SK-N-SH (cell line): ENCODE measurements at regions not wholly inside any gene's neighbourhood (a gene's known extent, or its start where the extent isn't known, plus 50 kb on each side); places are given as distances from the start of the nearest gene placed in this dataset.

ENCODE experiments used
- CTCF ChIA-PET: fragments of 300-600, 350-600 bp; formaldehyde crosslinking; extraction: SDS; loops from one replicate; lab custom pipeline; 2021; lab: Yijun Ruan, JAX
- POLR2A ChIA-PET: fragments of 350-600 bp; sonication (Branson Sonifier 250); formaldehyde crosslinking; extraction: SDS; loops from one replicate; lab custom pipeline; 2020; ENCODE audit warnings: antibody characterized with exemption, inconsistent platforms; lab: Yijun Ruan, JAX
- DNase-seq: peaks from one replicate; pipeline ENCODE4 v3.0.0; 2012
- H2AFZ ChIP-seq: fragments of 200-600 bp; sonication (generic); 2 replicates; pipeline ENCODE4 v1.8.1; 2016; ENCODE audit warnings: antibody characterized with exemption, mild to moderate bottlenecking, low read depth
- H3F3A ChIP-seq: fragments of 200-600 bp; sonication (generic); replicated peaks from 2 replicates; pipeline ENCODE3; 2016; ENCODE audit warnings: antibody characterized with exemption, mild to moderate bottlenecking; ENCODE audit not compliant: insufficient read depth
- H3K27ac ChIP-seq, 2 experiments: fragments of 200-500 bp in 1 of 2; fragments of 200-600 bp in 1 of 2; sonication (Bioruptor generic) in 1 of 2; sonication (generic), shearing (Covaris generic) in 1 of 2; 2 replicates each; pipeline versions ENCODE4 v1.5.1 to v1.6.1; 2014 to 2016; ENCODE audit warnings: low read depth in 2 of 2, inconsistent platforms in 1 of 2, low read length in 1 of 2, mild to moderate bottlenecking in 1 of 2, mixed read lengths in 1 of 2
- H3K27me3 ChIP-seq: fragments of 200-600 bp; sonication (generic), shearing (Covaris generic); 2 replicates; pipeline ENCODE4 v1.6.1; 2016; ENCODE audit warnings: mixed run types; ENCODE audit not compliant: insufficient read depth
- H3K36me3 ChIP-seq, 2 experiments: fragments of 200-500 bp in 1 of 2; fragments of 200-600 bp in 1 of 2; sonication (Bioruptor generic) in 1 of 2; sonication (generic) in 1 of 2; replicated peaks in 1 of 2; 2 replicates each; pipeline versions ENCODE3 to v1.5.1; 2014 to 2016; ENCODE audit warnings: low read length in 1 of 2, mild to moderate bottlenecking in 1 of 2; ENCODE audit not compliant: insufficient read depth in 2 of 2, control insufficient read depth in 1 of 2
- H3K4me1 ChIP-seq, 2 experiments: fragments of 200-500 bp in 1 of 2; fragments of 200-600 bp in 1 of 2; sonication (Bioruptor generic) in 1 of 2; sonication (generic), shearing (Covaris generic) in 1 of 2; 2 replicates each; pipeline versions ENCODE4 v1.5.1 to v1.6.1; 2014 to 2016; ENCODE audit warnings: low read depth in 1 of 2, low read length in 1 of 2, mixed run types in 1 of 2; ENCODE audit not compliant: insufficient read depth in 2 of 2, control insufficient read depth in 1 of 2
- H3K4me2 ChIP-seq: fragments of 200-600 bp; sonication (generic), shearing (Covaris generic); 2 replicates; pipeline ENCODE4 v1.6.1; 2017; ENCODE audit warnings: mixed run types
- H3K4me3 ChIP-seq, 2 experiments: fragments of 200-500 bp in 1 of 2; fragments of 200-600 bp in 1 of 2; sonication (Bioruptor generic) in 1 of 2; sonication (generic), shearing (Covaris generic) in 1 of 2; 2 replicates each; pipeline versions ENCODE4 v1.5.1 to v1.8.1; 2014 to 2016; ENCODE audit warnings: low read depth in 2 of 2, inconsistent platforms in 1 of 2, low read length in 1 of 2, mild to moderate bottlenecking in 1 of 2, mixed read lengths in 1 of 2, moderate library complexity in 1 of 2
- H3K79me2 ChIP-seq: fragments of 200-600 bp; sonication (generic); 2 replicates; pipeline ENCODE4 v1.8.1; 2017; ENCODE audit warnings: mild to moderate bottlenecking; ENCODE audit not compliant: insufficient read depth
- H3K9ac ChIP-seq: fragments of 200-600 bp; sonication (generic); 2 replicates; pipeline ENCODE4 v1.6.1; 2017; ENCODE audit warnings: mixed run types
- H3K9me2 ChIP-seq: fragments of 200-600 bp; sonication (generic); 2 replicates; pipeline ENCODE4 v1.6.1; 2017; ENCODE audit warnings: mixed run types
- H3K9me3 ChIP-seq: fragments of 200-600 bp; sonication (generic); 2 replicates; pipeline ENCODE4 v1.6.1; 2017; ENCODE audit warnings: mixed run types, mild to moderate bottlenecking, moderate library complexity
- H4K20me1 ChIP-seq: fragments of 200-600 bp; sonication (generic); 2 replicates; pipeline ENCODE4 v1.6.1; 2017; ENCODE audit warnings: mild to moderate bottlenecking, mixed run types; ENCODE audit not compliant: insufficient read depth
- EZH2phosphoT487 ChIP-seq: fragments of 200-600 bp; sonication (generic); IDR thresholded peaks from 2 replicates; pipeline ENCODE4 v1.6.1; 2017; ENCODE audit warnings: low read depth, mixed run types, mild to moderate bottlenecking, antibody characterized with exemption, moderate library complexity, borderline replicate concordance
- FOSL2 ChIP-seq: IDR thresholded peaks from 2 replicates; pipeline ENCODE4 v1.4.0; 2012; ENCODE audit warnings: low read depth, mild to moderate bottlenecking, moderate library complexity, borderline replicate concordance
- GABPA ChIP-seq: IDR thresholded peaks from 2 replicates; pipeline ENCODE4 v1.4.0; 2012; ENCODE audit warnings: low read depth, mild to moderate bottlenecking
- GATA2 ChIP-seq: sonication (generic); formaldehyde crosslinking; IDR thresholded peaks from 2 replicates; pipeline ENCODE4 v1.5.0; 2020; ENCODE audit warnings: mild to moderate bottlenecking, missing genetic modification reagents
- JUND ChIP-seq: IDR thresholded peaks from 2 replicates; pipeline ENCODE4 v1.4.0; 2012
- MEF2A ChIP-seq: IDR thresholded peaks from 2 replicates; pipeline ENCODE4 v1.4.0; 2012; ENCODE audit warnings: low read depth, borderline replicate concordance
- MXI1 ChIP-seq: IDR thresholded peaks from 2 replicates; pipeline ENCODE4 v1.6.1; 2012; ENCODE audit warnings: mild to moderate bottlenecking, low read depth, low read length, improper control_type of control experiment
- NFIC ChIP-seq: IDR thresholded peaks from 2 replicates; pipeline ENCODE4 v1.4.0; 2012; ENCODE audit warnings: borderline replicate concordance
- NRF1 ChIP-seq: IDR thresholded peaks from 2 replicates; pipeline ENCODE4 v1.6.1; 2012; ENCODE audit warnings: low read depth, mild to moderate bottlenecking, low read length
- RAD21 ChIP-seq: IDR thresholded peaks from 2 replicates; pipeline ENCODE4 v1.6.1; 2012; ENCODE audit warnings: mild to moderate bottlenecking, low read length
- RCOR1 ChIP-seq: fragments of 150-350 bp; IDR thresholded peaks from 2 replicates; pipeline ENCODE4 v1.6.1; 2017; ENCODE audit warnings: antibody characterized with exemption, low read length
- RFX5 ChIP-seq: IDR thresholded peaks from 2 replicates; pipeline ENCODE4 v1.6.1; 2012; ENCODE audit warnings: mild to moderate bottlenecking, improper control_type of control experiment, low read length
- SIN3A ChIP-seq: IDR thresholded peaks from 2 replicates; pipeline ENCODE4 v1.6.1; 2012; ENCODE audit warnings: low read depth, mild to moderate bottlenecking, low read length, moderate library complexity, borderline replicate concordance
- SMC3 ChIP-seq: IDR thresholded peaks from 2 replicates; pipeline ENCODE4 v1.6.1; 2012; ENCODE audit warnings: low read depth, low read length, improper control_type of control experiment
- TCF12 ChIP-seq: IDR thresholded peaks from 2 replicates; pipeline ENCODE4 v1.4.0; 2012
- TEAD4 ChIP-seq: IDR thresholded peaks from 2 replicates; pipeline ENCODE4 v1.4.0; 2012; ENCODE audit warnings: mild to moderate bottlenecking, borderline replicate concordance; ENCODE audit not compliant: insufficient read depth
- YY1 ChIP-seq: IDR thresholded peaks from 2 replicates; pipeline ENCODE4 v1.4.0; 2012; ENCODE audit warnings: low read depth, mild to moderate bottlenecking
- WGBS: methylation state at CpG from one replicate; pipeline ENCODE4 v1.1.6; 2017; ENCODE audit warnings: low lambda C conversion rate; 5-methylcytosine and 5-hydroxymethylcytosine counted together
- TF ChIP-seq, protein P1 (sequence below): fragments of 200-600 bp; sonication (generic); IDR thresholded peaks from 2 replicates; pipeline ENCODE4 v1.6.1; 2017; ENCODE audit warnings: antibody characterized with exemption, mild to moderate bottlenecking, moderate library complexity
- TF ChIP-seq, protein P2 (sequence below): IDR thresholded peaks from 2 replicates; pipeline ENCODE4; 2012
- TF ChIP-seq, protein P3 (sequence below): fragments of 150-350 bp; IDR thresholded peaks from 2 replicates; pipeline ENCODE4 v1.6.1; 2017; ENCODE audit warnings: antibody characterized with exemption, low read length, low read depth, borderline replicate concordance

GRCh38 chr6:27806981-27807440 lies 105.2 kb downstream of the OR2B2 start:
- Histone ChIP-seq H3K27me3 (no peaks in the 10 kb centered on the region), H3K27ac (peak overlapping the region; percentile 80 to 99), H3K79me2 (peaks cover 14% of the 10 kb centered on the region; the same call in 1 of the 2 replicates), H4K20me1 (no peaks in the 10 kb centered on the region), H3K9me3 (no peaks in the 10 kb centered on the region), H3K4me1 (peaks cover 3 to 12% of the 10 kb centered on the region in 2 experiments; a peak in 3 of 4 replicates), H2AFZ (peak overlapping the region; percentile 97), H3K4me3 (peak overlapping the region; percentile 59 to 71), H3K36me3 (no peaks in the 10 kb centered on the region), H3K9me2 (no peaks in the 10 kb centered on the region), H3K9ac (peak overlapping the region; percentile 75), H3K4me2 (peak overlapping the region; percentile 94), H3F3A (peaks cover 60% of the 10 kb centered on the region)
- CTCF ChIA-PET = interaction anchor here (1.3 to 5.2 kb wide), 3 partner anchors 11 to 120 kb away, joined by 3 to 36 read pairs (median 33); a partner anchor contains a TSS
- peak; percentile 55 for DNase-seq
- 0% methylated on average over 19 of the region's 19 CpGs for WGBS
- POLR2A ChIA-PET = interaction anchor here (0.6 to 10.1 kb wide), 35 partner anchors 9 to 1787 kb away, joined by 3 to 218 read pairs (median 6); a partner anchor contains a TSS
- TF ChIP-seq YY1 (no peak), RFX5 (no peak), NFIC (no peak), MEF2A (no peak), MXI1 (peak; percentile 31; the same call in 1 of the 2 replicates), SIN3A (0 out of 2 replicates have a peak, but pooled peaks have one; percentile 9), TEAD4 (no peak), RAD21 (no peak), JUND (no peak), GATA2 (CRISPR knock-in tag) (no peak), EZH2phosphoT487 (no peak), NRF1 (no peak), GABPA (no peak), FOSL2 (no peak), RCOR1 (no peak), SMC3 (no peak), TCF12 (no peak)
- TF ChIP-seq, protein P1, sequence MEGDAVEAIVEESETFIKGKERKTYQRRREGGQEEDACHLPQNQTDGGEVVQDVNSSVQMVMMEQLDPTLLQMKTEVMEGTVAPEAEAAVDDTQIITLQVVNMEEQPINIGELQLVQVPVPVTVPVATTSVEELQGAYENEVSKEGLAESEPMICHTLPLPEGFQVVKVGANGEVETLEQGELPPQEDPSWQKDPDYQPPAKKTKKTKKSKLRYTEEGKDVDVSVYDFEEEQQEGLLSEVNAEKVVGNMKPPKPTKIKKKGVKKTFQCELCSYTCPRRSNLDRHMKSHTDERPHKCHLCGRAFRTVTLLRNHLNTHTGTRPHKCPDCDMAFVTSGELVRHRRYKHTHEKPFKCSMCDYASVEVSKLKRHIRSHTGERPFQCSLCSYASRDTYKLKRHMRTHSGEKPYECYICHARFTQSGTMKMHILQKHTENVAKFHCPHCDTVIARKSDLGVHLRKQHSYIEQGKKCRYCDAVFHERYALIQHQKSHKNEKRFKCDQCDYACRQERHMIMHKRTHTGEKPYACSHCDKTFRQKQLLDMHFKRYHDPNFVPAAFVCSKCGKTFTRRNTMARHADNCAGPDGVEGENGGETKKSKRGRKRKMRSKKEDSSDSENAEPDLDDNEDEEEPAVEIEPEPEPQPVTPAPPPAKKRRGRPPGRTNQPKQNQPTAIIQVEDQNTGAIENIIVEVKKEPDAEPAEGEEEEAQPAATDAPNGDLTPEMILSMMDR = peak; percentile 29
- TF ChIP-seq, protein P2, sequence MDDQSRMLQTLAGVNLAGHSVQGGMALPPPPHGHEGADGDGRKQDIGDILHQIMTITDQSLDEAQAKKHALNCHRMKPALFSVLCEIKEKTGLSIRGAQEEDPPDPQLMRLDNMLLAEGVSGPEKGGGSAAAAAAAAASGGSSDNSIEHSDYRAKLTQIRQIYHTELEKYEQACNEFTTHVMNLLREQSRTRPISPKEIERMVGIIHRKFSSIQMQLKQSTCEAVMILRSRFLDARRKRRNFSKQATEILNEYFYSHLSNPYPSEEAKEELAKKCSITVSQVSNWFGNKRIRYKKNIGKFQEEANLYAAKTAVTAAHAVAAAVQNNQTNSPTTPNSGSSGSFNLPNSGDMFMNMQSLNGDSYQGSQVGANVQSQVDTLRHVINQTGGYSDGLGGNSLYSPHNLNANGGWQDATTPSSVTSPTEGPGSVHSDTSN = no peak
- TF ChIP-seq, protein P3, sequence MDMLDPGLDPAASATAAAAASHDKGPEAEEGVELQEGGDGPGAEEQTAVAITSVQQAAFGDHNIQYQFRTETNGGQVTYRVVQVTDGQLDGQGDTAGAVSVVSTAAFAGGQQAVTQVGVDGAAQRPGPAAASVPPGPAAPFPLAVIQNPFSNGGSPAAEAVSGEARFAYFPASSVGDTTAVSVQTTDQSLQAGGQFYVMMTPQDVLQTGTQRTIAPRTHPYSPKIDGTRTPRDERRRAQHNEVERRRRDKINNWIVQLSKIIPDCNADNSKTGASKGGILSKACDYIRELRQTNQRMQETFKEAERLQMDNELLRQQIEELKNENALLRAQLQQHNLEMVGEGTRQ = no peak
